IPS-NIHi7 (cell line): ENCODE measurements at regions not wholly inside any gene's neighbourhood (a gene's known extent, or its start where the extent isn't known, plus 50 kb on each side); places are given as distances from the start of the nearest gene placed in this dataset.
"Not testable (repeated sequence)": the region's sequence is repeated elsewhere in the genome, so short reads cannot be mapped to it uniquely, and the experiment has no call there.

Experiments
- DNase-seq: peaks from one replicate; pipeline ENCODE4 v3.0.0; 2012; ENCODE audit warnings: mixed read lengths; ENCODE audit errors: extremely low spot score

- no peak for DNase-seq
Observed at GRCh38 chr15:35695003-35695402, 149.0 kb upstream of the DPH6 start.

- peak; percentile 52 for DNase-seq
Observed at GRCh38 chr15:35696767-35697231, 150.8 kb upstream of the DPH6 start.

- DNase-seq: no peak
Observed at GRCh38 chr15:35697549-35698299, 151.8 kb upstream of the DPH6 start.

- DNase-seq: no peak
Observed at GRCh38 chr15:35698331-35698730, 152.4 kb upstream of the DPH6 start.

GRCh38 chr15:35698966-35699575 lies 153.1 kb upstream of the DPH6 start:
- DNase-seq: no peak

GRCh38 chr15:35700091-35700593 lies 154.2 kb upstream of the DPH6 start:
- DNase-seq: not testable (repeated sequence)

- DNase-seq: no peak
Observed at GRCh38 chr15:35701402-35702046, 155.6 kb upstream of the DPH6 start.

- no peak for DNase-seq
Observed at GRCh38 chr15:35702946-35703495, 157.1 kb upstream of the DPH6 start.

- no peak for DNase-seq
Observed at GRCh38 chr15:35705030-35705883, 159.3 kb upstream of the DPH6 start.

- no peak for DNase-seq
Observed at GRCh38 chr15:35705884-35706585, 160.1 kb upstream of the DPH6 start.

- no peak for DNase-seq
Observed at GRCh38 chr15:35712956-35713355, 167.0 kb upstream of the DPH6 start.

GRCh38 chr15:35713733-35714132 lies 167.8 kb upstream of the DPH6 start:
- no peak for DNase-seq

GRCh38 chr15:35717721-35718120 lies 171.8 kb upstream of the DPH6 start:
- no peak for DNase-seq

- DNase-seq: no peak
Observed at GRCh38 chr15:35720019-35720418, 174.1 kb upstream of the DPH6 start.

- DNase-seq: no peak
Observed at GRCh38 chr15:35720984-35721383, 175.0 kb upstream of the DPH6 start.

GRCh38 chr15:35721751-35722150 lies 175.8 kb upstream of the DPH6 start:
- no peak for DNase-seq

- no peak for DNase-seq
Observed at GRCh38 chr15:35722501-35722900, 176.5 kb upstream of the DPH6 start.

- no peak for DNase-seq
Observed at GRCh38 chr15:35723120-35723847, 177.3 kb upstream of the DPH6 start.

- no peak for DNase-seq
Observed at GRCh38 chr15:35723852-35724251, 177.9 kb upstream of the DPH6 start.

GRCh38 chr15:35724626-35725025 lies 178.7 kb upstream of the DPH6 start:
- no peak for DNase-seq
